WTC11 (cell line): ENCODE measurements at regions not wholly inside any gene's neighbourhood (a gene's known extent, or its start where the extent isn't known, plus 50 kb on each side); places are given as distances from the start of the nearest gene placed in this dataset.

Experiments
- ATF3 ChIP-seq: sonication (generic); formaldehyde crosslinking; conservative IDR thresholded peaks from 2 replicates; pipeline ENCODE4 v1.8.1; 2022; ENCODE audit warnings: mild to moderate bottlenecking, missing genetic modification reagents
- CTCF ChIP-seq: fragments of 200-600 bp; IDR thresholded peaks from 2 replicates; pipeline ENCODE4 v1.8.0; 2022; ENCODE audit warnings: antibody characterized with exemption
- ELF4 ChIP-seq: sonication (generic); formaldehyde crosslinking; IDR thresholded peaks from 2 replicates; pipeline ENCODE4 v1.8.1; 2022; ENCODE audit warnings: low read depth, mild to moderate bottlenecking, moderate library complexity, missing genetic modification reagents
- PREB ChIP-seq: sonication (generic); formaldehyde crosslinking; IDR thresholded peaks from 2 replicates; pipeline ENCODE4 v1.8.1; 2022; ENCODE audit warnings: mild to moderate bottlenecking, missing genetic modification reagents, moderate library complexity, borderline replicate concordance
- TP53 ChIP-seq: sonication (generic); formaldehyde crosslinking; IDR thresholded peaks from 2 replicates; pipeline ENCODE4 v1.8.1; 2023; ENCODE audit warnings: mild to moderate bottlenecking, missing genetic modification reagents
- USF2 ChIP-seq: sonication (generic); formaldehyde crosslinking; IDR thresholded peaks from 2 replicates; pipeline ENCODE4 v1.8.1; 2023; ENCODE audit warnings: mild to moderate bottlenecking, missing genetic modification reagents, moderate library complexity

- TF ChIP-seq CTCF: no peak
- no peak for TF ChIP-seq ATF3 (CRISPR knock-in tag)
- TF ChIP-seq PREB: no peak
- no peak for TF ChIP-seq ELF4 (CRISPR knock-in tag)
- no peak for TF ChIP-seq USF2 (CRISPR knock-in tag)
- no peak for TF ChIP-seq TP53
These were observed 356.1 kb downstream of the SLITRK2 start for GRCh38 chrX:146173742-146174141.
